GM23338 (cell line): ENCODE measurements at regions not wholly inside any gene's neighbourhood (a gene's known extent, or its start where the extent isn't known, plus 50 kb on each side); places are given as distances from the start of the nearest gene placed in this dataset.

Source experiments
- ATAC-seq: fragments of 200-7000 bp; cut with Tn5 transposase; 3 replicates; pipeline ENCODE4 v1.9.1; 2020
- DNase-seq: peaks from one replicate; pipeline ENCODE4 v3.0.0-alpha.2; 2015; ENCODE audit warnings: low spot score
- H2AFZ ChIP-seq: fragments of 200-600 bp; sonication (generic); 2 replicates; pipeline ENCODE4 v1.8.0; 2016; ENCODE audit warnings: antibody characterized with exemption, mild to moderate bottlenecking, moderate library complexity
- H3F3A ChIP-seq: fragments of 200-600 bp; sonication (generic); replicated peaks from 2 replicates; pipeline ENCODE4 v1.8.0; 2017; ENCODE audit warnings: antibody characterized with exemption, mixed run types, low read depth
- H3K27ac ChIP-seq: fragments of 200-600 bp; sonication (generic); 2 replicates; pipeline ENCODE4 v1.6.1; 2016; ENCODE audit warnings: low read depth
- H3K27me3 ChIP-seq: fragments of 200-600 bp; sonication (generic); 2 replicates; pipeline ENCODE4 v1.8.0; 2016; ENCODE audit warnings: mild to moderate bottlenecking, mixed run types, moderate library complexity; ENCODE audit not compliant: insufficient read depth
- H3K36me3 ChIP-seq: fragments of 200-600 bp; sonication (generic); 2 replicates; pipeline ENCODE4 v1.8.0; 2016; ENCODE audit warnings: mild to moderate bottlenecking; ENCODE audit not compliant: insufficient read depth
- H3K4me1 ChIP-seq: fragments of 200-600 bp; sonication (generic); 2 replicates; pipeline ENCODE4 v1.8.0; 2016; ENCODE audit warnings: mild to moderate bottlenecking, moderate library complexity; ENCODE audit not compliant: insufficient read depth
- H3K4me2 ChIP-seq: fragments of 200-600 bp; sonication (generic); 2 replicates; pipeline ENCODE4 v1.7.1; 2017; ENCODE audit warnings: mixed run types
- H3K4me3 ChIP-seq: fragments of 200-600 bp; sonication (generic); 2 replicates; pipeline ENCODE4 v1.6.1; 2016; ENCODE audit warnings: mixed run types
- H3K79me2 ChIP-seq: fragments of 200-600 bp; sonication (generic); replicated peaks from 2 replicates; pipeline ENCODE4 v1.8.0; 2017; ENCODE audit warnings: mild to moderate bottlenecking; ENCODE audit not compliant: insufficient read depth
- H3K9me2 ChIP-seq: fragments of 200-600 bp; sonication (generic); 2 replicates; pipeline ENCODE4 v1.8.0; 2017; ENCODE audit not compliant: insufficient read depth
- H4K20me1 ChIP-seq: fragments of 200-600 bp; sonication (generic); replicated peaks from 2 replicates; pipeline ENCODE4 v1.8.0; 2017; ENCODE audit warnings: mild to moderate bottlenecking; ENCODE audit not compliant: insufficient read depth
- H3K27ac Mint-ChIP-seq: 2 replicates; pipeline ENCODE4 v1.8.0; 2020; ENCODE audit warnings: inconsistent platforms, mild to moderate bottlenecking, moderate library complexity, mixed read lengths
- H3K27me3 Mint-ChIP-seq: 3 replicates; pipeline ENCODE4 v1.8.0; 2022; ENCODE audit warnings: low read depth, mild to moderate bottlenecking, moderate library complexity, mixed read lengths, inconsistent platforms; ENCODE audit not compliant: insufficient read depth, poor library complexity
- H3K36me3 Mint-ChIP-seq: 3 replicates; pipeline ENCODE4 v1.8.0; 2021; ENCODE audit warnings: low read depth, mild to moderate bottlenecking, inconsistent platforms, moderate library complexity, mixed read lengths
- H3K4me1 Mint-ChIP-seq: 3 replicates; pipeline ENCODE4 v1.8.0; 2020; ENCODE audit warnings: mild to moderate bottlenecking, inconsistent platforms, mixed read lengths
- H3K4me3 Mint-ChIP-seq: 3 replicates; pipeline ENCODE4 v1.8.0; 2021; ENCODE audit warnings: moderate library complexity, mild to moderate bottlenecking, inconsistent platforms, mixed read lengths
- H3K9me3 Mint-ChIP-seq: 3 replicates; pipeline ENCODE4 v1.8.0; 2020; ENCODE audit warnings: moderate library complexity, mild to moderate bottlenecking, inconsistent platforms, mixed read lengths
- CREB1 ChIP-seq: fragments of 250-450 bp; sonication (Bioruptor Pico); IDR thresholded peaks from 2 replicates; pipeline ENCODE4 v1.5.0; 2020; ENCODE audit warnings: low read depth, mild to moderate bottlenecking, moderate library complexity
- CTCF ChIP-seq, 2 experiments: fragments of 200-600 bp in 1 of 2; sonication (generic) in 1 of 2; conservative IDR thresholded peaks; 2 replicates each; pipeline versions ENCODE4 v1.5.1 to v1.6.1; 2016 to 2017; ENCODE audit warnings: antibody characterized with exemption in 2 of 2, low read depth in 2 of 2, mild to moderate bottlenecking in 2 of 2, moderate library complexity in 1 of 2
- ETS1 ChIP-seq: IDR thresholded peaks from 2 replicates; pipeline ENCODE4 v1.6.1; 2016; ENCODE audit warnings: antibody characterized with exemption
- EZH2 ChIP-seq: fragments of 200-600 bp; sonication (generic); IDR thresholded peaks from one replicate; pipeline ENCODE4 v1.8.0; 2017; ENCODE audit warnings: antibody characterized with exemption, mild to moderate bottlenecking, low read depth; ENCODE audit not compliant: unreplicated experiment
- EZH2phosphoT487 ChIP-seq: fragments of 200-600 bp; sonication (generic); IDR thresholded peaks from one replicate; pipeline ENCODE4 v1.8.1; 2018; ENCODE audit warnings: antibody characterized with exemption; ENCODE audit not compliant: unreplicated experiment
- JUNB ChIP-seq: IDR thresholded peaks from one replicate; pipeline ENCODE4 v1.6.1; 2016; ENCODE audit warnings: antibody characterized with exemption; ENCODE audit not compliant: unreplicated experiment
- NANOG ChIP-seq: IDR thresholded peaks from 2 replicates; pipeline ENCODE4 v1.6.1; 2016; ENCODE audit warnings: antibody characterized with exemption, borderline replicate concordance
- POLR2AphosphoS5 ChIP-seq: IDR thresholded peaks from 2 replicates; pipeline ENCODE4 v1.6.1; 2016; ENCODE audit warnings: antibody characterized with exemption, low read depth
- REST ChIP-seq: IDR thresholded peaks from one replicate; pipeline ENCODE4 v1.6.1; 2018; ENCODE audit warnings: antibody characterized with exemption; ENCODE audit not compliant: unreplicated experiment
- ZNF331 ChIP-seq: fragments of 250-450 bp; sonication (Bioruptor Pico); IDR thresholded peaks from 2 replicates; pipeline ENCODE4 v1.5.0; 2020; ENCODE audit warnings: low read depth, mild to moderate bottlenecking, moderate library complexity

GRCh38 chr1:166552706-166553105 lies 286.6 kb upstream of the POGK start (continued):
- TF ChIP-seq CTCF (conservative IDR thresholded peaks at IDR 0.05; ENCODE audit: low read depth in 2 of 2) (no peak), ETS1 (no peak), POLR2AphosphoS5 (no peak), JUNB (no peak), NANOG (no peak), CREB1 (no peak), EZH2 (no peak), REST (no peak), EZH2phosphoT487 (no peak)

GRCh38 chr1:166570954-166571353 lies 268.3 kb upstream of the POGK start:
- Histone ChIP-seq H3K4me2 (no peak overlapping the region), H4K20me1 (no peaks in the 10 kb centered on the region), H3K4me3 (no peak overlapping the region), H3F3A (no peaks in the 10 kb centered on the region), H3K4me1 (no peaks in the 10 kb centered on the region), H3K27ac (no peak overlapping the region), H3K27me3 (no peaks in the 10 kb centered on the region), H3K9me2 (peaks cover 24% of the 10 kb centered on the region), H3K79me2 (no peaks in the 10 kb centered on the region), H3K36me3 (peaks cover 3% of the 10 kb centered on the region; the same call in 1 of the 2 replicates), H2AFZ (no peak overlapping the region)
- ATAC-seq (no peak), DNase-seq (no peak)
- TF ChIP-seq EZH2phosphoT487 (no peak), ZNF331 (CRISPR knock-in tag) (no peak), CREB1 (no peak)
- Mint-ChIP-seq H3K36me3 (peaks cover 10% of the 10 kb centered on the region; the same call in 2 of the 3 replicates), H3K9me3 (peaks cover 22% of the 10 kb centered on the region), H3K27ac (no peak overlapping the region), H3K4me1 (no peaks in the 10 kb centered on the region), H3K4me3 (no peak overlapping the region), H3K27me3 (no peaks in the 10 kb centered on the region)
